ENCODE measurements at regions not wholly inside any gene's neighbourhood (a gene's known extent, or its start where the extent isn't known, plus 50 kb on each side); places are given as distances from the start of the nearest gene placed in this dataset.
A peak's percentile ranks its signal among the peaks of the same experiment; 100 is the strongest.

- no peaks in the 10 kb centered on the region for H3K79me1 ChIP-seq (replicated peaks; ENCODE audit: low read length, poor library complexity, severe bottlenecking)
- no peak overlapping the region for H3K4ac ChIP-seq (ENCODE audit: low read depth in 1 of 2, low read length in 2 of 2)
- no peak overlapping the region for H3K14ac ChIP-seq (ENCODE audit: low read length in 2 of 2)
- peak; percentile 40 for DNase-seq
- no peak overlapping the region for H4K8ac ChIP-seq (ENCODE audit: low read length)
- H3K4me1 ChIP-seq (ENCODE audit: control insufficient read depth, insufficient read depth, low read depth, low read length), result no peaks in the 10 kb centered on the region
- H2BK5ac ChIP-seq (ENCODE audit: low read depth, low read length, poor library complexity, severe bottlenecking), result no peak overlapping the region
- H3K4me3 ChIP-seq (ENCODE audit: insufficient read depth in 1 of 2, low read depth in 1 of 2, low read length in 2 of 2), result no peak overlapping the region
- no peak overlapping the region for H3K23ac ChIP-seq (ENCODE audit: low read length in 2 of 2)
- H4K91ac ChIP-seq (ENCODE audit: low read length), result no peak overlapping the region
- no peaks in the 10 kb centered on the region for H3K36me3 ChIP-seq (ENCODE audit: control insufficient read depth in 1 of 2, insufficient read depth in 2 of 2, low read depth in 1 of 2, low read length in 2 of 2)
- no peaks in the 10 kb centered on the region for H3K27me3 ChIP-seq (ENCODE audit: control insufficient read depth in 1 of 2, insufficient read depth in 1 of 2, low read length in 2 of 2)
- no peak overlapping the region for H3K18ac ChIP-seq (ENCODE audit: low read depth in 1 of 2, low read length in 2 of 2)
- no peak overlapping the region for H2BK15ac ChIP-seq (ENCODE audit: low read depth, poor library complexity, severe bottlenecking)
- peak overlapping the region; percentile 62 for H2AK5ac ChIP-seq (ENCODE audit: low read length, severe bottlenecking)
- 80% methylated on average over 6 of the region's 10 CpGs for whole genome bisulfite sequencing
- H2AFZ ChIP-seq (ENCODE audit: low read depth, low read length), result no peak overlapping the region
- H2BK120ac ChIP-seq (ENCODE audit: low read depth, low read length), result no peak overlapping the region
- H3K4me2 ChIP-seq (ENCODE audit: low read length, poor library complexity, severe bottlenecking), result no peak overlapping the region
- no peak overlapping the region for H3K27ac ChIP-seq (ENCODE audit: low read length, poor library complexity, severe bottlenecking)
- H2BK12ac ChIP-seq (ENCODE audit: low read length in 2 of 2), result peak overlapping the region; percentile 42 to 47
- H3K9me3 ChIP-seq (ENCODE audit: control insufficient read depth, low read length), result peaks cover 3% of the 10 kb centered on the region
- peak overlapping the region; percentile 64 for H3K9ac ChIP-seq (ENCODE audit: low read length)
These were observed 127.7 kb downstream of the ALDH8A1 start for GRCh38 chr6:134821928-134822864.

- Histone ChIP-seq H3K18ac (ENCODE audit: low read depth in 1 of 2, low read length in 2 of 2) (no peak overlapping the region), H4K8ac (ENCODE audit: low read length) (no peak overlapping the region), H3K36me3 (ENCODE audit: control insufficient read depth in 1 of 2, insufficient read depth in 2 of 2, low read depth in 1 of 2, low read length in 2 of 2) (no peaks in the 10 kb centered on the region), H2BK15ac (ENCODE audit: low read depth, poor library complexity, severe bottlenecking) (no peak overlapping the region), H2BK12ac (ENCODE audit: low read length in 2 of 2) (no peak overlapping the region), H3K27ac (ENCODE audit: low read length, poor library complexity, severe bottlenecking) (no peak overlapping the region), H2BK5ac (ENCODE audit: low read depth, low read length, poor library complexity, severe bottlenecking) (no peak overlapping the region), H3K4me1 (ENCODE audit: control insufficient read depth, insufficient read depth, low read depth, low read length) (peaks cover 4% of the 10 kb centered on the region), H3K23ac (ENCODE audit: low read length in 2 of 2) (no peak overlapping the region), H4K91ac (ENCODE audit: low read length) (no peak overlapping the region), H2BK120ac (ENCODE audit: low read depth, low read length) (no peak overlapping the region), H3K27me3 (ENCODE audit: control insufficient read depth in 1 of 2, insufficient read depth in 1 of 2, low read length in 2 of 2) (no peaks in the 10 kb centered on the region), H2AFZ (ENCODE audit: low read depth, low read length) (no peak overlapping the region), H2AK5ac (ENCODE audit: low read length, severe bottlenecking) (peak overlapping the region; percentile 32), H3K4me2 (ENCODE audit: low read length, poor library complexity, severe bottlenecking) (no peak overlapping the region), H3K14ac (ENCODE audit: low read length in 2 of 2) (no peak overlapping the region), H3K79me1 (replicated peaks; ENCODE audit: low read length, poor library complexity, severe bottlenecking) (no peaks in the 10 kb centered on the region), H3K4ac (ENCODE audit: low read depth in 1 of 2, low read length in 2 of 2) (no peak overlapping the region), H3K9ac (ENCODE audit: low read length) (no peak overlapping the region), H3K4me3 (ENCODE audit: insufficient read depth in 1 of 2, low read depth in 1 of 2, low read length in 2 of 2) (no peak overlapping the region), H3K9me3 (ENCODE audit: control insufficient read depth, low read length) (peaks cover 3% of the 10 kb centered on the region)
- WGBS, result 62% methylated on average over 3 of the region's 4 CpGs
- DNase-seq, result no peak
These were observed 128.5 kb downstream of the ALDH8A1 start for GRCh38 chr6:134821397-134821796.

- Histone ChIP-seq H3K36me3 (ENCODE audit: control insufficient read depth in 1 of 2, insufficient read depth in 2 of 2, low read depth in 1 of 2, low read length in 2 of 2) (no peaks in the 10 kb centered on the region), H3K4me3 (ENCODE audit: insufficient read depth in 1 of 2, low read depth in 1 of 2, low read length in 2 of 2) (no peak overlapping the region), H3K4ac (ENCODE audit: low read depth in 1 of 2, low read length in 2 of 2) (no peak overlapping the region), H2BK120ac (ENCODE audit: low read depth, low read length) (no peak overlapping the region), H4K91ac (ENCODE audit: low read length) (no peak overlapping the region), H2BK5ac (ENCODE audit: low read depth, low read length, poor library complexity, severe bottlenecking) (no peak overlapping the region), H2AFZ (ENCODE audit: low read depth, low read length) (no peak overlapping the region), H3K27me3 (ENCODE audit: control insufficient read depth in 1 of 2, insufficient read depth in 1 of 2, low read length in 2 of 2) (no peaks in the 10 kb centered on the region), H3K4me2 (ENCODE audit: low read length, poor library complexity, severe bottlenecking) (no peak overlapping the region), H3K23ac (ENCODE audit: low read length in 2 of 2) (no peak overlapping the region), H3K9me3 (ENCODE audit: control insufficient read depth, low read length) (peaks cover 3% of the 10 kb centered on the region), H2BK15ac (ENCODE audit: low read depth, poor library complexity, severe bottlenecking) (no peak overlapping the region), H3K18ac (ENCODE audit: low read depth in 1 of 2, low read length in 2 of 2) (no peak overlapping the region), H2AK5ac (ENCODE audit: low read length, severe bottlenecking) (peak overlapping the region; percentile 38), H4K8ac (ENCODE audit: low read length) (no peak overlapping the region), H3K79me1 (replicated peaks; ENCODE audit: low read length, poor library complexity, severe bottlenecking) (no peaks in the 10 kb centered on the region), H3K4me1 (ENCODE audit: control insufficient read depth, insufficient read depth, low read depth, low read length) (peaks cover 4% of the 10 kb centered on the region), H2BK12ac (ENCODE audit: low read length in 2 of 2) (no peak overlapping the region), H3K27ac (ENCODE audit: low read length, poor library complexity, severe bottlenecking) (no peak overlapping the region), H3K9ac (ENCODE audit: low read length) (no peak overlapping the region), H3K14ac (ENCODE audit: low read length in 2 of 2) (no peak overlapping the region)
- 91% methylated on average over 3 of the region's 3 CpGs for WGBS
- DNase-seq, result no peak
These were observed 129.8 kb downstream of the ALDH8A1 start for GRCh38 chr6:134819863-134820800.

- no peak overlapping the region for H3K14ac ChIP-seq (ENCODE audit: low read length in 2 of 2)
- no peak overlapping the region for H2AFZ ChIP-seq (ENCODE audit: low read depth, low read length)
- H3K18ac ChIP-seq (ENCODE audit: low read depth in 1 of 2, low read length in 2 of 2), result no peak overlapping the region
- WGBS, result 88% methylated on average over 1 of the region's 2 CpGs
- no peak overlapping the region for H2BK120ac ChIP-seq (ENCODE audit: low read depth, low read length)
- H3K79me1 ChIP-seq (replicated peaks; ENCODE audit: low read length, poor library complexity, severe bottlenecking), result no peaks in the 10 kb centered on the region
- DNase-seq, result no peak
- no peak overlapping the region for H3K4me3 ChIP-seq (ENCODE audit: insufficient read depth in 1 of 2, low read depth in 1 of 2, low read length in 2 of 2)
- H2AK5ac ChIP-seq (ENCODE audit: low read length, severe bottlenecking), result peak overlapping the region; percentile 86
- no peak overlapping the region for H3K4me2 ChIP-seq (ENCODE audit: low read length, poor library complexity, severe bottlenecking)
- H3K4ac ChIP-seq (ENCODE audit: low read depth in 1 of 2, low read length in 2 of 2), result no peak overlapping the region
- no peak overlapping the region for H3K27ac ChIP-seq (ENCODE audit: low read length, poor library complexity, severe bottlenecking)
- H3K27me3 ChIP-seq (ENCODE audit: control insufficient read depth in 1 of 2, insufficient read depth in 1 of 2, low read length in 2 of 2), result no peaks in the 10 kb centered on the region
- H3K23ac ChIP-seq (ENCODE audit: low read length in 2 of 2), result no peak overlapping the region
- no peaks in the 10 kb centered on the region for H3K36me3 ChIP-seq (ENCODE audit: control insufficient read depth in 1 of 2, insufficient read depth in 2 of 2, low read depth in 1 of 2, low read length in 2 of 2)
- no peaks in the 10 kb centered on the region for H3K9me3 ChIP-seq (ENCODE audit: control insufficient read depth, low read length)
- no peak overlapping the region for H2BK12ac ChIP-seq (ENCODE audit: low read length in 2 of 2)
- H2BK15ac ChIP-seq (ENCODE audit: low read depth, poor library complexity, severe bottlenecking), result no peak overlapping the region
- H4K8ac ChIP-seq (ENCODE audit: low read length), result no peak overlapping the region
- no peak overlapping the region for H3K9ac ChIP-seq (ENCODE audit: low read length)
- no peak overlapping the region for H2BK5ac ChIP-seq (ENCODE audit: low read depth, low read length, poor library complexity, severe bottlenecking)
- H3K4me1 ChIP-seq (ENCODE audit: control insufficient read depth, insufficient read depth, low read depth, low read length), result peaks cover 5% of the 10 kb centered on the region
- H4K91ac ChIP-seq (ENCODE audit: low read length), result no peak overlapping the region
These were observed 130.7 kb downstream of the ALDH8A1 start for GRCh38 chr6:134819236-134819635.

Measured in mesenchymal stem cell (in vitro differentiated cells and primary cell).